ENCODE measurements at regions not wholly inside any gene's neighbourhood (a gene's known extent, or its start where the extent isn't known, plus 50 kb on each side); places are given as distances from the start of the nearest gene placed in this dataset.
"Not testable (repeated sequence)": the region's sequence is repeated elsewhere in the genome, so short reads cannot be mapped to it uniquely, and the experiment has no call there.

DNA sequence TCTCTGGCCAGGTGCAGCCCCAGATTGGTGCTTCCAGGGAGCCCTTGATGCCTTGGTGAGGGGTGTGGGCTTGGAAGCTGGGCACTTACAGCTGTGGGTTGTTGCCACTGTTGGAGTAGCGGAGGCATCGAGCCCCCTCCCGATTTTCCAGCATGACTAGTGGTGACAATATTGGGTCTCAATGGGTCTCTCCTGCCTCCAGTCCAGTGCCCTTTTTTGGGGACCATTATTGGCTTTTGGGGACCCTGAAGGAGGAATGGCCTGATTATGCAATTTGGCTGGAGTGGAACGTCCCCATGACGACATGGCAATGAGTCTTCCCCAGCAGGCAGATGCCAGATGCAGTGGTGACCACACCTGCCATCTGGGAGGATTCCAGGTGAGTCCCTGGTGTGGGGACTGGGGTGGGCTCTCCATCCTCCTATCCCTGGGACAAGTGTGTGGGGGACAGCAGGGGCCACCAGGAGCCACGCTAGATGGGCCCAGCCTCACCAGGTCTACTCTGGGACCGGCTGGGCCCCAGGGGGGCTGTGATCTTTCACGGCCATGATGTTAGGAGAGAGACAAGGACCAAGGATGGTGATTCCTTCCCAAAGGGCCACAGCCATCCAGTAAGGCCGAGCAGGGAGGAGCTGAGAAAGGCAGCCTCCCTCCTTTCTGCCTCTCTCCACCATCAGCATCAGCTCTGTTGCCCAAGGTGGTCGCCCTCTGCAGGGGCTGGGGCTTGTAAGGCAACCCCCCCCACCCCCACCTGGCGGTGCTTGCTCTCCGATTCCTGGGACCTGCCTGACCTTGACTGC is 196.8 kb downstream of the GOLGA6L6 start:
- no peak for DNase-seq

DNA sequence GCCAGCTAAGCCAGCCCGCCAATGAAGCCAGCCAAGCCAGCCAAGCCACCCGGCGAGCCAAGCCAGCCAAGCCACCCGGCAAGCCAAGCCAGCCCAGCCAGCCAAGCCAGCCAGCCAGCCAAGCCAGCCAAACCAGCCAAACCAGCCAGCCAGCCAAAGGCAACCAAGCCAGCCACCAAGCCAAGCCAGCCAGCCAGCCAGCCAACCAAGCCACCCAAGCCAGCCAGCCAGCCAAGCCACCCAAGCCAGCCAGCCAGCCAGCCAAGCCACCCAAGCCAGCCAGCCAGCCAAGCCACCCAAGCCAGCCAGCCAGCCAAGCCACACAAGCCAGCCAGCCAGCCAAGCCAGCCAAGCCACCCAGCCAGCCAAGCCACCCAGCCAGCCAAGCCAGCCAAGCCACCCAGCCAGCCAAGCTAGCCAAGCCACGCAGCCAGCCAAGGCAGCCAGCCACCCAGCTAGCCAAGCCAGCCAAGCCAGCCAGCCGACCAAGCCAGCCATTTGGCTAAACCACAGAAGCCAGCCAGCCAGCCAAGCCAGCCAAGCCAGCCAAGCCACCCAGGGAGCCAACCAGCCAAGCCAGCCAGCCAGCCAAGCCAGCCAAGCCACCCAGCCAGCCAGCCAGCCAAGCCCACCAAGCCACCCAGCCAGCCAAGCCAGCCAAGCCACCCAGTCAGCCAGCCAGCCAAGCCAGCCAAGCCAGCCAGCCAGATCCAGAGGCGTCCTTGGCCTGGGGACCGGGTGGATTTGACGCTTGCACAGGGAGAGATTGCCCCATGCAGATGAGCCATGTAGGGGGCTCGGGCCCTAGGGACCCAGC is 198.0 kb downstream of the GOLGA6L6 start:
- not testable (repeated sequence) for DNase-seq

- not testable (repeated sequence) for DNase-seq
These were observed 198.8 kb downstream of the GOLGA6L6 start for GRCh38 chr15:20342601-20343394.

GRCh38 chr15:20341901-20342600 is 199.5 kb downstream of the GOLGA6L6 start:
- no peak for DNase-seq

- no peak for DNase-seq
These were observed 200.5 kb downstream of the GOLGA6L6 start for GRCh38 chr15:20340931-20341661.

GRCh38 chr15:20340331-20340811 is 201.2 kb downstream of the GOLGA6L6 start:
- no peak for DNase-seq

- DNase-seq: not testable (repeated sequence)
These were observed 202.4 kb downstream of the GOLGA6L6 start for GRCh38 chr15:20339086-20339791.

- not testable (repeated sequence) for DNase-seq
These were observed 202.9 kb downstream of the GOLGA6L6 start for GRCh38 chr15:20338671-20339070.

DNA sequence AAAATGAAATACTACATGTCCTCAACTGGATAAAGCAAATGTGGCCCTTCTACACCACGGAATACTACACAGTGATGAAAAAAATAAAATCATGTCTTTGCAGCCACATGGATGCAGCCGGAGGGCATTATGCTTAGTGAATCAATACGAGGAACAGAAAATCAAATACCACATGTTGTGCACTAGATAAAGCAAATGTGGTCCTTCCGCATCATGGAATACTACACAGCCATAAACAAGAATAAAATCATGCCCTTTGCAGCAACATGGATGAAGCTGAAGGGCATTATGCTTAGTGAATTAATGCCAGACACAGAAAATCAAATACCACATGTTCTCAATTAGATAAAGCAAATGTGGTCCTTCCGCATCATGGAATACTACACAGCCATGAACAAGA is 204.4 kb downstream of the GOLGA6L6 start:
- not testable (repeated sequence) for DNase-seq

GRCh38 chr15:20334451-20334850 is 207.1 kb downstream of the GOLGA6L6 start:
- not testable (repeated sequence) for DNase-seq

DNA sequence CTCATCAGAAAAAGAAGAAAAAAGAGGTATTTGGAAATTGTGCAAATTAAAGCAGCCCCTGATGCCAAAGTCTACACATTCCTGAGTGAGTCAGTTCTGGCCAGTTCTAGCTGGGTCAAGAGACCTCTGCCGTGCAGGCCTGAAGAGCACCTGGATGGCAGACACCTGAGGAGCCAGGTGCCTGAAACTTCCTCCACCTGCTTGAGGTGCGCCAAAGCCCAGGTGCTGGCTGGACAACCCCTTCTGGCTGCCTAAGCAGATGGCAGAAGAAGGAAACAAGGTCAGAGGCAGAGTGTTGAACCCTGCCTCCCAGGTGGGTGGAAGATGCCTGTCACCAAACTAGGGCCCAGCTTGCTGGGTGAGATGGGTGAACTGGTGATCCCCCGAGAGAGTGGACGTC is 215.8 kb downstream of the GOLGA6L6 start:
- not testable (repeated sequence) for DNase-seq

DNA sequence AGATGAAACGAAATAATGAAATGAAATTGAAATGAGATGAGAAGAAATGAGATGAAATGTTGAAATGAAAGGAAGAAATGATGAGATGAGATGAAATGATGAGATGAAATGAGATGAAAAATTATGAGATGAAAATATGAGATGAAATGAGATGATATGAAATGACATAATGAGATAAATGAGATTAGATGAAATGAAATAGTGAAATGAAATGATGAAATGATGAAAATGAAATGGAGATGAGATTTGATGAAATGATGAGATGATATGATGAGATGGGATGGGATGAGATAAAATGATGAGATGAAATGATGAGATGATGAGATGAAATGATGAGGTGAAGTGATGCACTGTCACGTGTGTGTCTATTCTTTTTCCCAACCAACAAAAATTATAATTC is 224.5 kb downstream of the GOLGA6L6 start:
- DNase-seq: not testable (repeated sequence)

GRCh38 chr15:20311014-20311680 is 230.5 kb downstream of the GOLGA6L6 start:
- DNase-seq: not testable (repeated sequence)

GRCh38 chr15:20310603-20311002 is 231.0 kb downstream of the GOLGA6L6 start:
- DNase-seq: no peak

DNA sequence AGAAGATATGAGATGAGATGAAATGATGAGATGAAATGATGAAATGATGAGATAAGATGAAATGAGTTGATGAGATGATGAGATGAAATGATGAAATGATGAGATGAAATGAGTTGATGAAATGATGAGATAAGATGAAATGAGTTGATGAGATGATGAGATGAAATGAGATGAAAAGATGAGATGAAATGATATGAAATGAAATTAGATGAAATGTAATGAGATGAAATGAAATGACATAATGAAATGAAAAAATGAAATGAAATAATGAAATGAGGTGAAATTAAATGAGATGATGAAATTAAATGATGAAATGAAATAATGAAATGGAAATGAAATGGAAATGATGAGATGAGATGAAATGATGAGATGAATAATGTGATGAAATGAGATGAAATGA is 231.6 kb downstream of the GOLGA6L6 start:
- not testable (repeated sequence) for DNase-seq

GRCh38 chr15:20309395-20309794 is 232.2 kb downstream of the GOLGA6L6 start:
- not testable (repeated sequence) for DNase-seq

- not testable (repeated sequence) for DNase-seq
These were observed 233.4 kb downstream of the GOLGA6L6 start for GRCh38 chr15:20308027-20308690.

- not testable (repeated sequence) for DNase-seq
These were observed 234.5 kb downstream of the GOLGA6L6 start for GRCh38 chr15:20307137-20307536.

DNA sequence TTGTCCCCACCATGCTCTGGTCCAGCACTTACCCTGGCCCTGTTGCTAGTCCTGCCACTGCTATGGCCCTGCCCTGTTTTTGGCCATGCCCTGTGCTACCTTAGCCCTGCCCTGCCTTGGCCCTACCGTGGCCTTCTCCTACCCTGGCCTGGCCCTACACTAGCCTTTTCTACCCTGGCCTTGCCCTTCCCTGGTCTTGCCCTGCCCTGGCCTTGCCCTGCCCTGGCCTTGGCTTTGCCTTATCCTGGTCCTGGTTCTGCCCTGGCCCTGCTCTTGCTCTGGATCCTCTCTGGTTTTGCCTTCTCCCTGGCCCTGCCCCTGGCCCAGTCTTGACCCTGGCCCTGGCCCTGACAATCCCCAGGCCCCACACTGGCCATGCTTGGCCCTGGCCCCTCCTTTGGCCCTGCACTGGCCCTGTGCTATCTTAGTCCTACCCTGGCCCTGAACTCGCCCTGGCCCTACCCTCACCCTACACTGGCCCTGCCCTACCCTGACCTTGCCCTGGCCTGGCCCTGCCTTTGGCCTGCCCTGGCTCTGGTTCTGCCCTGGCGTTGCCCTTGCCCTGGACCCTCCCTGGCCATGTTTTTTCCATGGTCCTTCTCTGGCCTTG is 235.0 kb downstream of the GOLGA6L6 start:
- DNase-seq: not testable (repeated sequence)
